Gastrocnemius medialis (tissue), 4 donors: ENCODE measurements at regions not wholly inside any gene's neighbourhood (a gene's known extent, or its start where the extent isn't known, plus 50 kb on each side); places are given as distances from the start of the nearest gene placed in this dataset.

Experiments used
- ATAC-seq, 2 donors: fragments of 150-250 bp; one replicate each; pipeline ENCODE4 v1.9.1; 2016
- DNase-seq, 2 donors: peaks; one replicate each; pipeline ENCODE4 v3.0.0-alpha.2; 2019
- H3K27ac ChIP-seq, 4 donors: fragments of 200-600 bp; sonication (generic); 1 replicate in 1 of 4; 2 replicates in 3 of 4; pipeline ENCODE4 v1.5.1; 2016 to 2018; ENCODE audit warnings: mild to moderate bottlenecking in 2 of 4, moderate library complexity in 1 of 4
- H3K27me3 ChIP-seq, 3 donors: fragments of 200-600 bp; sonication (generic) in 2 of 3; 1 replicate in 1 of 3; 2 replicates in 2 of 3; pipeline versions ENCODE4 v1.5.1 to v1.6.0; 2016 to 2019; ENCODE audit warnings: mild to moderate bottlenecking in 1 of 3, moderate library complexity in 1 of 3
- H3K36me3 ChIP-seq, 2 donors: fragments of 200-600 bp; sonication (generic) in 1 of 2; one replicate each; pipeline ENCODE4 v1.5.1; 2017 to 2018
- H3K4me1 ChIP-seq, 2 donors: fragments of 200-600 bp; sonication (generic) in 1 of 2; one replicate each; pipeline ENCODE4 v1.5.1; 2016 to 2017; ENCODE audit warnings: mild to moderate bottlenecking in 2 of 2
- H3K4me3 ChIP-seq, 4 donors: fragments of 200-600 bp; sonication (generic) in 3 of 4; 1 replicate in 1 of 4; 2 replicates in 3 of 4; pipeline ENCODE4 v1.5.1; 2016 to 2019; ENCODE audit warnings: mild to moderate bottlenecking in 2 of 4
- H3K9me3 ChIP-seq, 3 donors: fragments of 200-600 bp; sonication (generic) in 2 of 3; 1 replicate in 1 of 3; 2 replicates in 2 of 3; pipeline ENCODE4 v1.5.1; 2016 to 2019
- CTCF ChIP-seq, 5 experiments: fragments of 450-650 bp in 3 of 5; fragments of 200-600 bp in 2 of 5; sonication (generic) in 2 of 5; IDR thresholded peaks in 4 of 5; conservative IDR thresholded peaks in 1 of 5; 1 replicate in 4 of 5; 2 replicates in 1 of 5; pipeline ENCODE4 v1.5.1; 2016 to 2019; ENCODE audit warnings: antibody characterized with exemption in 5 of 5, mild to moderate bottlenecking in 3 of 5, moderate library complexity in 3 of 5
- POLR2A ChIP-seq, 2 donors: fragments of 450-650 bp; IDR thresholded peaks; one replicate each; pipeline ENCODE4 v1.6.1; 2017; ENCODE audit warnings: antibody characterized with exemption in 2 of 2, mild to moderate bottlenecking in 2 of 2, moderate library complexity in 2 of 2
- in situ Hi-C, 4 donors: fragments of 200-750 bp; cut with MboI; loops; one replicate each; pipeline versions ENCODE4 v1.15.0 to v1.8.0; 2017; ENCODE audit warnings: low sequenced_read_pairs in 4 of 4
- intact Hi-C: fragments of 100-400 bp; cut with DNase I; formaldehyde crosslinking; loops from one replicate; pipeline ENCODE4 v1.15.1; 2023; ENCODE audit warnings: low total_unique reads

GRCh38 chr18:34280000-34280399, 55.3 kb upstream of the NOL4 start:
- Histone ChIP-seq H3K27ac (no peak overlapping the region), H3K4me3 (no peak overlapping the region), H3K4me1 (no peaks in the 10 kb centered on the region), H3K27me3 (no peaks in the 10 kb centered on the region), H3K9me3 (no peaks in the 10 kb centered on the region), H3K36me3 (no peaks in the 10 kb centered on the region)
- ATAC-seq (no peak), DNase-seq (no peak)
- intact Hi-C loops = no loop called here
- in situ Hi-C loops = no loop called here
- TF ChIP-seq POLR2A (IDR thresholded peaks at IDR 0.05) (no peak), CTCF (IDR thresholded peaks at IDR 0.05 in 4 of 5, conservative IDR thresholded peaks at IDR 0.05 in 1 of 5) (no peak)

GRCh38 chr18:34280653-34281052, 55.9 kb upstream of the NOL4 start:
- no peak overlapping the region for H3K4me3 ChIP-seq
- intact Hi-C loops (no loop called here), in situ Hi-C loops (no loop called here)

GRCh38 chr18:34281290-34281689, 56.6 kb upstream of the NOL4 start:
- DNase-seq = no peak
- no peak overlapping the region for H3K27ac ChIP-seq
- no peaks in the 10 kb centered on the region for H3K36me3 ChIP-seq
- no peaks in the 10 kb centered on the region for H3K27me3 ChIP-seq
- H3K4me1 ChIP-seq = no peaks in the 10 kb centered on the region
- intact Hi-C loops = no loop called here
- H3K9me3 ChIP-seq = no peaks in the 10 kb centered on the region
- in situ Hi-C loops = no loop called here
- TF ChIP-seq POLR2A (IDR thresholded peaks at IDR 0.05) (no peak), CTCF (IDR thresholded peaks at IDR 0.05 in 4 of 5, conservative IDR thresholded peaks at IDR 0.05 in 1 of 5) (no peak)
- no peak for ATAC-seq
- no peak overlapping the region for H3K4me3 ChIP-seq

More at GRCh38 chr18:34280653-34281052, 55.9 kb upstream of the NOL4 start:
- Histone ChIP-seq H3K27ac (no peak overlapping the region), H3K9me3 (no peaks in the 10 kb centered on the region), H3K27me3 (no peaks in the 10 kb centered on the region), H3K4me1 (no peaks in the 10 kb centered on the region), H3K36me3 (no peaks in the 10 kb centered on the region)
- ATAC-seq (no peak), DNase-seq (no peak)
- no peak for TF ChIP-seq CTCF (IDR thresholded peaks at IDR 0.05 in 4 of 5, conservative IDR thresholded peaks at IDR 0.05 in 1 of 5)
- TF ChIP-seq POLR2A (IDR thresholded peaks at IDR 0.05) = no peak

GRCh38 chr18:34281722-34282121, 57.0 kb upstream of the NOL4 start:
- H3K27ac ChIP-seq = no peak overlapping the region
- H3K4me1 ChIP-seq = no peaks in the 10 kb centered on the region
- TF ChIP-seq CTCF (IDR thresholded peaks at IDR 0.05 in 4 of 5, conservative IDR thresholded peaks at IDR 0.05 in 1 of 5) = no peak
- TF ChIP-seq POLR2A (IDR thresholded peaks at IDR 0.05) = no peak
- DNase-seq (no peak), ATAC-seq (no peak)
- no peaks in the 10 kb centered on the region for H3K9me3 ChIP-seq
- H3K4me3 ChIP-seq = no peak overlapping the region
- H3K27me3 ChIP-seq = no peaks in the 10 kb centered on the region
- in situ Hi-C loops = no loop called here
- no peaks in the 10 kb centered on the region for H3K36me3 ChIP-seq
- intact Hi-C loops = no loop called here

- DNase-seq (no peak), ATAC-seq (no peak)
- Histone ChIP-seq H3K4me1 (no peaks in the 10 kb centered on the region), H3K27ac (no peak overlapping the region), H3K27me3 (no peaks in the 10 kb centered on the region), H3K4me3 (no peak overlapping the region), H3K36me3 (no peaks in the 10 kb centered on the region), H3K9me3 (no peaks in the 10 kb centered on the region)
- in situ Hi-C loops (no loop called here), intact Hi-C loops (no loop called here)
- TF ChIP-seq POLR2A (IDR thresholded peaks at IDR 0.05) (no peak), CTCF (IDR thresholded peaks at IDR 0.05 in 4 of 5, conservative IDR thresholded peaks at IDR 0.05 in 1 of 5) (no peak)
These were observed 58.8 kb upstream of the NOL4 start for GRCh38 chr18:34283506-34283905.
